MM.1S (cell line): ENCODE measurements at regions not wholly inside any gene's neighbourhood (a gene's known extent, or its start where the extent isn't known, plus 50 kb on each side); places are given as distances from the start of the nearest gene placed in this dataset.
"Not testable (repeated sequence)": the region's sequence is repeated elsewhere in the genome, so short reads cannot be mapped to it uniquely, and the experiment has no call there.

Experiments used
- DNase-seq: peaks from one replicate; pipeline ENCODE4 v3.0.0-alpha.2; 2015
- H2AFZ ChIP-seq: fragments of 300-600 bp; sonication (generic); 2 replicates; pipeline ENCODE4 v1.6.0; 2016; ENCODE audit warnings: antibody characterized with exemption, low read length
- H3F3A ChIP-seq: fragments of 300-600 bp; sonication (generic); 2 replicates; pipeline ENCODE4 v1.6.1; 2016; ENCODE audit warnings: mild to moderate bottlenecking, antibody characterized with exemption, low read length, moderate library complexity, mixed read lengths; ENCODE audit not compliant: insufficient read depth
- H3K27ac ChIP-seq: fragments of 300-600 bp; sonication (generic); 2 replicates; pipeline ENCODE4 v1.5.1; 2016; ENCODE audit warnings: mild to moderate bottlenecking, low read length
- H3K27me3 ChIP-seq: fragments of 300-600 bp; sonication (generic); replicated peaks from 2 replicates; pipeline ENCODE4 v1.6.0; 2016; ENCODE audit warnings: low read length; ENCODE audit not compliant: insufficient read depth
- H3K36me3 ChIP-seq: fragments of 300-600 bp; sonication (generic); replicated peaks from 2 replicates; pipeline ENCODE4 v1.6.1; 2016; ENCODE audit warnings: mild to moderate bottlenecking, low read length, mixed read lengths; ENCODE audit not compliant: insufficient read depth
- H3K4me1 ChIP-seq: fragments of 300-600 bp; sonication (generic); 2 replicates; pipeline ENCODE4 v1.6.1; 2016; ENCODE audit warnings: low read length, mixed read lengths
- H3K4me2 ChIP-seq: fragments of 300-600 bp; sonication (generic); 2 replicates; pipeline ENCODE4 v1.6.0; 2016; ENCODE audit warnings: low read depth, low read length
- H3K4me3 ChIP-seq: fragments of 300-600 bp; sonication (generic); 2 replicates; pipeline ENCODE4 v1.5.1; 2016; ENCODE audit warnings: low read length, mixed read lengths
- H3K79me2 ChIP-seq: fragments of 300-600 bp; sonication (generic); 2 replicates; pipeline ENCODE4 v1.6.1; 2016; ENCODE audit warnings: mixed run types, low read length, mixed read lengths
- H3K9ac ChIP-seq: fragments of 300-600 bp; sonication (generic); 2 replicates; pipeline ENCODE4 v1.6.1; 2016; ENCODE audit warnings: low read length, mixed read lengths
- H3K9me2 ChIP-seq: fragments of 300-600 bp; sonication (generic); replicated peaks from 2 replicates; pipeline ENCODE4 v1.6.1; 2016; ENCODE audit warnings: mild to moderate bottlenecking, low read length, mixed read lengths; ENCODE audit not compliant: insufficient read depth
- H3K9me3 ChIP-seq: fragments of 300-600 bp; sonication (generic); replicated peaks from 2 replicates; pipeline ENCODE4 v1.6.1; 2016; ENCODE audit warnings: mild to moderate bottlenecking, low read length, mixed read lengths; ENCODE audit not compliant: insufficient read depth
- H4K20me1 ChIP-seq: fragments of 300-600 bp; sonication (generic); 2 replicates; pipeline ENCODE4 v1.6.1; 2016; ENCODE audit warnings: mild to moderate bottlenecking, low read length, moderate library complexity, mixed read lengths; ENCODE audit not compliant: insufficient read depth
- EZH2 ChIP-seq: fragments of 300-600 bp; sonication (generic); optimal IDR thresholded peaks from 2 replicates; pipeline ENCODE3; 2017; ENCODE audit warnings: low read depth, mild to moderate bottlenecking, antibody characterized with exemption, low read length, mixed read lengths
- EZH2phosphoT487 ChIP-seq: fragments of 300-600 bp; sonication (generic); IDR thresholded peaks from 2 replicates; pipeline ENCODE4 v1.6.1; 2018; ENCODE audit warnings: antibody characterized with exemption, low read length
- TF ChIP-seq, protein P1 (sequence below): fragments of 300-600 bp; sonication (generic); IDR thresholded peaks from 2 replicates; pipeline ENCODE4 v1.5.1; 2016; ENCODE audit warnings: antibody characterized with exemption, low read length, mixed read lengths

DNA sequence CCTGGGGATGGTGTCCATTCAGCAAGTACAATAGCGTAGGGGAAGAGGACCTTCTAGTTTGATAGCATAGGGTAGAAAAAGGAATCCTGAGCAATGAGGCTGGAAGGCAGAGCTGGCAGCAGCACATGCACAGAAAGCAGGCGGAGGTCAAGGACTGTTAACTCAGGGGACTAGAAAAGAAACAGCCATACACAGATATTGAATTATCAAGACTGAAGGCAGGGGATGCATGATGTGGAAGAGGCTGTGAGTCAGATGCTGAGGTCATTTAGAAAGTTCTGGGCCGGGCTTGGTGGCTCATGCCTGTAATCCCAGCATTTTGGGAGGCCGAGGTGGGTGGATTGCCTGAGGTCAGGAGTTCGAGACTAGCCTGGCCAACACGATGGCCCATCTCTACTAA, 65.6 kb downstream of the OPTC start:
- no peaks in the 10 kb centered on the region for H3K9me3 ChIP-seq
- no peaks in the 10 kb centered on the region for H3K79me2 ChIP-seq
- H3K27ac ChIP-seq = no peak overlapping the region
- H2AFZ ChIP-seq = no peak overlapping the region
- no peaks in the 10 kb centered on the region for H3K27me3 ChIP-seq
- no peak overlapping the region for H3K4me2 ChIP-seq
- no peaks in the 10 kb centered on the region for H3F3A ChIP-seq
- no peak overlapping the region for H3K9ac ChIP-seq
- H3K36me3 ChIP-seq = no peaks in the 10 kb centered on the region
- TF ChIP-seq, protein P1, sequence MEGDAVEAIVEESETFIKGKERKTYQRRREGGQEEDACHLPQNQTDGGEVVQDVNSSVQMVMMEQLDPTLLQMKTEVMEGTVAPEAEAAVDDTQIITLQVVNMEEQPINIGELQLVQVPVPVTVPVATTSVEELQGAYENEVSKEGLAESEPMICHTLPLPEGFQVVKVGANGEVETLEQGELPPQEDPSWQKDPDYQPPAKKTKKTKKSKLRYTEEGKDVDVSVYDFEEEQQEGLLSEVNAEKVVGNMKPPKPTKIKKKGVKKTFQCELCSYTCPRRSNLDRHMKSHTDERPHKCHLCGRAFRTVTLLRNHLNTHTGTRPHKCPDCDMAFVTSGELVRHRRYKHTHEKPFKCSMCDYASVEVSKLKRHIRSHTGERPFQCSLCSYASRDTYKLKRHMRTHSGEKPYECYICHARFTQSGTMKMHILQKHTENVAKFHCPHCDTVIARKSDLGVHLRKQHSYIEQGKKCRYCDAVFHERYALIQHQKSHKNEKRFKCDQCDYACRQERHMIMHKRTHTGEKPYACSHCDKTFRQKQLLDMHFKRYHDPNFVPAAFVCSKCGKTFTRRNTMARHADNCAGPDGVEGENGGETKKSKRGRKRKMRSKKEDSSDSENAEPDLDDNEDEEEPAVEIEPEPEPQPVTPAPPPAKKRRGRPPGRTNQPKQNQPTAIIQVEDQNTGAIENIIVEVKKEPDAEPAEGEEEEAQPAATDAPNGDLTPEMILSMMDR = no peak
- no peak for TF ChIP-seq EZH2phosphoT487
- no peak for TF ChIP-seq EZH2
- no peaks in the 10 kb centered on the region for H4K20me1 ChIP-seq
- H3K4me3 ChIP-seq = no peak overlapping the region
- no peak for DNase-seq
- no peaks in the 10 kb centered on the region for H3K9me2 ChIP-seq
- H3K4me1 ChIP-seq = no peaks in the 10 kb centered on the region

DNA sequence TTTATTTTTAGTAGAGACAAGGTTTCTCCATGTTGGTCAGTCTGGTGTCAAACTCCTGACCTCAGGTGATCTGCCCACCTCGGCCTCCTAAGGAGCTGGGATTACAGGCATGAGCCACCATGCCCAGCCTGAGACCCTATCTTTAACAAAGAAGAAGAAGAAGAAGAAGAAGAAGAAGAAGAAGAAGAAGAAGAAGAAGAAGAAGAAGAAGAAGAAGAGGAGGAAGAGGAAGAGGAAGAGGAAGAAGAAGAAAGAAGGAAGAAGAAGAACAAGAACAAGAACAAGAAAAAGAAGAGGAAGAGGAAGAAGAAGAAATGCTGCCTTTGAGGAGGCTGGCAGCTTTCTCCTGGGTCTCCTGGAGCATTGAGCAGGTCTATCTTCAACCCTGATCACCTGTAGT, 64.9 kb upstream of the ATP2B4 start:
- H3K9ac ChIP-seq, H2AFZ ChIP-seq, H3K79me2 ChIP-seq, H3K27ac ChIP-seq, DNase-seq, H3K4me1 ChIP-seq, H3K9me2 ChIP-seq, H3K36me3 ChIP-seq, H4K20me1 ChIP-seq, H3K4me2 ChIP-seq, H3K4me3 ChIP-seq, H3F3A ChIP-seq, H3K27me3 ChIP-seq, H3K9me3 ChIP-seq: not testable (repeated sequence)

DNA sequence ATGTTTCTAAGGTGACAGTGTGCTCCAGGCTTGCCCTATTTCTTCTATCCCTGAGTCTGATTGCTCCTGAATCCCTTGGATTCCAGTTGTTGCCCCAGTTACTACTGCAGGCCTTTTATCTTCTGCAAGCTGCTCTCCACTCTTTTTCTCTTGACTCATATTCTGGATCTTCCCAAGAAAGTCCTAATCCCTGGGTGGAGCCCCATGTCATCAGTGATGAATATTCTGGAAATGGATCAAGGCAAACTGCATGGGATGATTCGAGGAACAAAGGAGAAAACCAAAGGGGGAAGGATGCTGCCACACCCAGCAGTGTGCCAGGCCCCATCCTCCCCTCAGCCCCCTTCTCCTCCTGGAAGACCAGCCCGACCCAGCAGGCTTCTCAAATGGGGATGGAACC, 63.3 kb upstream of the ATP2B4 start:
- H3K27me3 ChIP-seq = no peaks in the 10 kb centered on the region
- no peaks in the 10 kb centered on the region for H3K9me2 ChIP-seq
- no peaks in the 10 kb centered on the region for H3K36me3 ChIP-seq
- H3K79me2 ChIP-seq = no peaks in the 10 kb centered on the region
- no peaks in the 10 kb centered on the region for H3F3A ChIP-seq
- no peak overlapping the region for H2AFZ ChIP-seq
- H3K4me1 ChIP-seq = no peaks in the 10 kb centered on the region
- H4K20me1 ChIP-seq = no peaks in the 10 kb centered on the region
- no peak overlapping the region for H3K27ac ChIP-seq
- DNase-seq = no peak
- H3K4me3 ChIP-seq = no peak overlapping the region
- no peaks in the 10 kb centered on the region for H3K9me3 ChIP-seq
- no peak overlapping the region for H3K9ac ChIP-seq
- no peak overlapping the region for H3K4me2 ChIP-seq
- TF ChIP-seq, protein P1 = no peak
- TF ChIP-seq EZH2phosphoT487 (no peak), EZH2 (no peak)

DNA sequence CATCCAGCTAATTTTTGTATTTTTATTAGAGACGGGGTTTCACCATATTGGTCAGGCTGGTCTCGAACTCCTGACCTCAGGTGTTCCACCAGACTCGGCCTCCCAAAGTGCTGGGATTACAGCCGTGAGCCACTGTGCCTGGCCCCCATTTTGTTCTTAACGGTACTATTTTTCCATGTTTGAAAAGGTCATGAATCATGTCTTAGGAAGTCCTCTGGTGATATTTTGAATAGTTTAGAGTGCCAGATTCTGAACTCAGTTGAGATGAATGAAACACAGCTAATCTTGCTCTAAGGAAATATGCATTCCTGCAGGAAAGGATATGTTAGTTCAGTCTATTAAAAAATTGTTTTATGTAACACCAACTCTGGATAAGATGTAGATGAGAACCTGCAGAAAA, 62.6 kb upstream of the ATP2B4 start:
- no peak overlapping the region for H3K4me2 ChIP-seq
- no peaks in the 10 kb centered on the region for H3K4me1 ChIP-seq
- H3K9me3 ChIP-seq = no peaks in the 10 kb centered on the region
- H3K27me3 ChIP-seq = no peaks in the 10 kb centered on the region
- H2AFZ ChIP-seq = no peak overlapping the region
- H3K79me2 ChIP-seq = no peaks in the 10 kb centered on the region
- no peak overlapping the region for H3K27ac ChIP-seq
- TF ChIP-seq EZH2 (no peak), EZH2phosphoT487 (no peak)
- TF ChIP-seq, protein P1 = no peak
- no peaks in the 10 kb centered on the region for H3F3A ChIP-seq
- no peaks in the 10 kb centered on the region for H4K20me1 ChIP-seq
- no peaks in the 10 kb centered on the region for H3K36me3 ChIP-seq
- DNase-seq = no peak
- no peak overlapping the region for H3K4me3 ChIP-seq
- no peaks in the 10 kb centered on the region for H3K9me2 ChIP-seq
- no peak overlapping the region for H3K9ac ChIP-seq
